Type B pancreatic cell (in vitro differentiated cells): ENCODE measurements at regions not wholly inside any gene's neighbourhood (a gene's known extent, or its start where the extent isn't known, plus 50 kb on each side); places are given as distances from the start of the nearest gene placed in this dataset.
A peak's percentile ranks its signal among the peaks of the same experiment; 100 is the strongest.
"Not testable (repeated sequence)": the region's sequence is repeated elsewhere in the genome, so short reads cannot be mapped to it uniquely, and the experiment has no call there.

Source experiments
- DNase-seq: peaks from one replicate; pipeline ENCODE4 v3.0.0; 2021; ENCODE audit warnings: mixed read lengths; ENCODE audit not compliant: unreplicated experiment; ENCODE audit errors: extremely low spot score
- H3K27ac Mint-ChIP-seq: 2 replicates; pipeline ENCODE4 v1.8.0; 2021; ENCODE audit warnings: mild to moderate bottlenecking, mixed read lengths
- H3K27me3 Mint-ChIP-seq: 2 replicates; pipeline ENCODE4 v1.8.0; 2021; ENCODE audit warnings: mixed read lengths
- H3K36me3 Mint-ChIP-seq: 2 replicates; pipeline ENCODE4 v1.8.0; 2021; ENCODE audit warnings: mixed read lengths
- H3K4me1 Mint-ChIP-seq: one replicate; pipeline ENCODE4 v1.8.0; 2021; ENCODE audit warnings: mixed read lengths; ENCODE audit not compliant: unreplicated experiment
- H3K4me3 Mint-ChIP-seq: 2 replicates; pipeline ENCODE4 v1.8.0; 2021; ENCODE audit warnings: mild to moderate bottlenecking, mixed read lengths
- H3K9me3 Mint-ChIP-seq: 2 replicates; pipeline ENCODE4 v1.8.0; 2021; ENCODE audit warnings: mixed read lengths
- TF ChIP-seq, protein P1 (sequence below): fragments of 200-600 bp; sonication (generic); conservative IDR thresholded peaks from 2 replicates; pipeline ENCODE4 v1.5.0; 2021; ENCODE audit warnings: antibody characterized with exemption, mild to moderate bottlenecking

DNA sequence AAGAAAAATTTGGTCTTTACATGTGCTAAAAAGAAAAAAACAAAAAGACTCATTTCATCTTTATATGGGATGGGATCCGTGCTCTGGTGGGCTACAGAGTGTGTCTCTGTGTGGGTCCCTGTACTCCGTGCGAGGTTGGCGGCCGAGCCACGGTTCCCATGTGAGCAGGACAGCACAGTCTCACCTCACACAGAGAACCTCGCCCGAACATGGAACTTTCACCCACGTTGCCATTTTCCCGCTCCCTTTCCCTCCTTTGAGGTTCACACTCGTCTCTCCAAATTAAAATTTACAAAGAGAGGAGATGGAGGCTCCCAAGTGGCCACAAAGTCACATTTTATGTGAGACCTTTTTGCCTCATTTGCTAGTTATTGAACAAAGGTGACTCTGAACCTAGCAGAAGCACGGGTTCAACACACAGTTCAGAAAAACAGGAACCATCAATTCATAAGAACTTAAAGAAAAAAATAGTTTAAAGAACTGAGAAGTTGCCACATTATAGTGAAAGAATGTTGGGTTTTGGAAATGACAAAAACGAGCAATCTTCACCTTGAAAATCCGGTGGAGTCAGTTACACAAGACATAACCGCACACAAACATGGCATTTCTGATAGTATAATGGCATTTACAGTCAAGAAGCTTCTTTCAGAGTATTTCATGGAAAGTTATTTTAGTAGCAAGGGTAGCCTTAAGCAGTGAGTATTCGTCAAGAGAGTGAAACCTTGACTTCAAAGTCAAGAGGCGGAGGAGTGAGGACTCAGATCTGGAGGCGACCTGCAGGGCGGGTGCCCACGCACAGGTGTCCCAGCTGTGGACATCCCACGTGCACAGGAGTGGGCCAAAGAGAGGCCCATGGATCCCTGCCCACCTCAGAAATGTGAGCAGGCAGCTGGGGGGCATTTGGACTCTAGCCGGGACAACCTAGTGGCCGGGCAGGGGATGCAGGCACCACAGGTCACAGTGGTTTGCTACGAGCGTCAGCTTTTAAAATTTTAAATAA lies 277.2 kb upstream of the PLGLB2 start:
- H3K27me3 Mint-ChIP-seq, H3K27ac Mint-ChIP-seq, H3K4me1 Mint-ChIP-seq: not testable (repeated sequence)

DNA sequence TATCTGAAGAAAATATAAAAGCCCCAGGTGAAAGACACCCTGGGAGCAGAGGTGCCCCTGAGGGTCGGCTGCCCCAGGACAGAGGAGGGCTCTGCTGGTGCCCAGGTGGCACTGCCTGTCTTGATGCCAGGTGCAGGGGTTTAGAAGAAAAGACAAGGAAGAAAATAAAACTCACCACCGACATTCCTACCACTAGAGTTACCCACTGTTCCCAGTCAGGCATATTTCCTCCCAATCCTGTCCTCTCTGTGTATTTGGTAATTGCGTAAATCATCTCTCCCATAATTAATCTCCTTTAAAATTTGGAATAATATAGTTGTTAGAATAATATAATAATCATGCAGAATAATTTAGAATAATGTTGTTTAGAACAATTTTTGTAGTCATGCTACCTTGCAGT lies 276.4 kb upstream of the PLGLB2 start:
- not testable (repeated sequence) for H3K27me3 Mint-ChIP-seq, H3K36me3 Mint-ChIP-seq, H3K9me3 Mint-ChIP-seq, H3K4me3 Mint-ChIP-seq, H3K27ac Mint-ChIP-seq, H3K4me1 Mint-ChIP-seq, DNase-seq
- TF ChIP-seq, protein P1, sequence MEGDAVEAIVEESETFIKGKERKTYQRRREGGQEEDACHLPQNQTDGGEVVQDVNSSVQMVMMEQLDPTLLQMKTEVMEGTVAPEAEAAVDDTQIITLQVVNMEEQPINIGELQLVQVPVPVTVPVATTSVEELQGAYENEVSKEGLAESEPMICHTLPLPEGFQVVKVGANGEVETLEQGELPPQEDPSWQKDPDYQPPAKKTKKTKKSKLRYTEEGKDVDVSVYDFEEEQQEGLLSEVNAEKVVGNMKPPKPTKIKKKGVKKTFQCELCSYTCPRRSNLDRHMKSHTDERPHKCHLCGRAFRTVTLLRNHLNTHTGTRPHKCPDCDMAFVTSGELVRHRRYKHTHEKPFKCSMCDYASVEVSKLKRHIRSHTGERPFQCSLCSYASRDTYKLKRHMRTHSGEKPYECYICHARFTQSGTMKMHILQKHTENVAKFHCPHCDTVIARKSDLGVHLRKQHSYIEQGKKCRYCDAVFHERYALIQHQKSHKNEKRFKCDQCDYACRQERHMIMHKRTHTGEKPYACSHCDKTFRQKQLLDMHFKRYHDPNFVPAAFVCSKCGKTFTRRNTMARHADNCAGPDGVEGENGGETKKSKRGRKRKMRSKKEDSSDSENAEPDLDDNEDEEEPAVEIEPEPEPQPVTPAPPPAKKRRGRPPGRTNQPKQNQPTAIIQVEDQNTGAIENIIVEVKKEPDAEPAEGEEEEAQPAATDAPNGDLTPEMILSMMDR = peak; percentile 35

More for the DNA sequence above, 277.2 kb upstream of the PLGLB2 start:
- not testable (repeated sequence) for H3K4me3 Mint-ChIP-seq, DNase-seq, H3K36me3 Mint-ChIP-seq, H3K9me3 Mint-ChIP-seq

DNA sequence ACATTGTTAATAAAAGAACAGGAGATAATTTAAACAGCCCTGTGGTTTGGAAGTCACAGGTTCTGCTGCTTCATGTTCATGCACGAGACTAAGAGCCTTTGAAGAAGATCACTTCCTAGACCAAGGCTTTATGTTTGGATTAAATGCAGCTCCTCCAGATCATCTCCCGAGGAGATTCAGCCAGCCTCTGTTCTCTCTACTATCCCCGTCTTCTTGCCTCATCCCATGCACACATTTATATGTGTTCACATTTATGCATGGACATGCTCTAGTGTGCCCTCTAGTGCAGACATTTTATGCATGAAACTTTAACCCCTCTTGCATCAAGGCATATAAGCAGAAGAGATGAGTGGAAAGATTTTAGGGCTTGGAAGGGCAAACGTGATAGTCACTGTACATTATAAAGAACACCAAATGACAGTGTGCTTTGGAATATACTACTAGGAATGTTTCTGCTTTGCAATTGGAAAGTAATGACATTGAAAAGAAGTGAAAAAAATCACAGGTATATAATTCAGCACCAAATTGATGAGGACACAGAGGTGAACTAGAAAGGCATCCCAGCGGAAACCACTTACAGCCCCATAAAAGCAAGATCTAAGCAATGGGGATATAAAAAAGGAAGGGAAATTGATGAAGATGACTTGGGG lies 271.5 kb upstream of the PLGLB2 start:
- not testable (repeated sequence) for H3K4me1 Mint-ChIP-seq, H3K27ac Mint-ChIP-seq

DNA sequence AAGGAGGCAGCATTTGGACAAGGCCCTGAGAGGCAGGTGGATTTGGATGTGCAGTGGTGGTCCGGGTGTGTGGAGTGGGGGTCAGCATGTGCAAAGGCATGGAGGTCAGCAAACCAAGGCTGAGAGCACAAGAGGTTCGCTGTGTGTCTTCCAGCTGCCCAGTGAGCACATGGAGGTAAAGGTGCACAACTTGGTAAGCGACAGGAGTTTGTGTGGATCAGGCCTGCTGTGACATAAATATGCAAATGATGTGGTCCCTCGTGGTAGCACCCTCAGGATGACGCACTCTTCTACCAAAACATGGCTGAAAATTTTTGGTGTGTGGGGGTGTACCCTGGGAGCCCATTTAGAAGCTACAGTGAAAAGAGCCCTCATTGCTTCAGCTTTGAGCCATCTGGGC lies 271.0 kb upstream of the PLGLB2 start:
- H3K27ac Mint-ChIP-seq, H3K27me3 Mint-ChIP-seq, H3K4me1 Mint-ChIP-seq, DNase-seq, H3K9me3 Mint-ChIP-seq, H3K36me3 Mint-ChIP-seq, H3K4me3 Mint-ChIP-seq: not testable (repeated sequence)

More for the DNA sequence above, 271.5 kb upstream of the PLGLB2 start:
- not testable (repeated sequence) for H3K27me3 Mint-ChIP-seq, DNase-seq, H3K36me3 Mint-ChIP-seq, H3K9me3 Mint-ChIP-seq, H3K4me3 Mint-ChIP-seq
- TF ChIP-seq, protein P1 = peak; percentile 48

DNA sequence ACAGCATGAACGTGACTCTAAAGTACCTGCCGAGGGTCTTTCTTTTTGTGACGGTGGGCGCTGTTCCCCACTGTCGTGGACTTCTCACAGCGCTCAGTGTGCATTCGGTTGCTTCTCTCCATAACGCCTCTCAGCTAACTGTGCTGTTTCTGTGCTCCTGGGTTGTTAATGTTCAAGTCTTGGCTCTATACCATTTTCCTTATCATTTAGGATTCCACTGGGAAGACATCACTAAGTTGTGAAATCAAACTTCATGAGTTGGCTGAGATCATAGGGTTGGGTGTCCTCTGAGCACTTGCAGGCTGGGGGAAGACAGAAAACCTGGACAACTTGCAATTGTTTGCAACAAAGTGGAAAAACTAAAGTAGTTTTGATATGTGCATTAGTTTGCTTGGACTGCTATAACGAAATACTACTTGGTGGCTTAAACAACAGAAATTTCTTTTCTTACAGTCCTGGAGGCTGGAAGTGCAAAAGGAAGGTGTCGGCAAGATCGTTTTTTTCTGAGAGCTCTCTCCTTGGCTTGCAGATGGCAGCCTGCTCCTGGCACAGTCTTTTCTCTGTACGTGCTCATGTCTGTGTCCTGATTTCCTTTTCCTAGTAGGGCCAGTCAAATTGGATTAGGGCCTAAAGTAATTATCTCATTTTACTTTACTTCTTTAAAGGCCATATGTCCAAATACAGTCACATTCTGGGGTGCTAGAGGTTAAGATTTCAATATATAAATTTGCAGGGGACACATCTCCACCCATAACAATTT lies 270.0 kb upstream of the PLGLB2 start:
- not testable (repeated sequence) for H3K4me3 Mint-ChIP-seq, H3K27ac Mint-ChIP-seq

DNA sequence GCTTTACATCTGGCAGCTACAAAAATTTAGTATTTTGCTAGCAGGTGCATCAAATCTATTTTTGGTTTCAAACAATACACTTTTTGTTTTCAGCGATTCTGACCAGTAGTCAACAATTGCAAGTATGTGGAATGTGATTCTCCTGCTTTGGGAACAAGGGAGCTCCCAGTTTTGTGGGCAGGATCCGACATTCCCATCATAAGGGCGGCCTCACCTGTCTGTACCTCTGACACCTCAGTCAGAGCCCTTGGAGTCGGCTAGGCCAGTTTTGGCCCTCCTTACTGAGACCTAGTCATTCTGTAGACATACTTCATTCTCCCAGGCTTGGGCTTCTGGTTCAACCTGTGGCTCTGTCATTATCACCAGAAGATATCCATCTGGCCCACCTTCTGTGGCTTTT lies 269.0 kb upstream of the PLGLB2 start:
- H3K27ac Mint-ChIP-seq, H3K36me3 Mint-ChIP-seq, H3K4me3 Mint-ChIP-seq, H3K9me3 Mint-ChIP-seq, DNase-seq, H3K4me1 Mint-ChIP-seq, H3K27me3 Mint-ChIP-seq: not testable (repeated sequence)

More for the DNA sequence above, 270.0 kb upstream of the PLGLB2 start:
- H3K4me1 Mint-ChIP-seq, H3K36me3 Mint-ChIP-seq, H3K27me3 Mint-ChIP-seq, DNase-seq, H3K9me3 Mint-ChIP-seq: not testable (repeated sequence)

DNA sequence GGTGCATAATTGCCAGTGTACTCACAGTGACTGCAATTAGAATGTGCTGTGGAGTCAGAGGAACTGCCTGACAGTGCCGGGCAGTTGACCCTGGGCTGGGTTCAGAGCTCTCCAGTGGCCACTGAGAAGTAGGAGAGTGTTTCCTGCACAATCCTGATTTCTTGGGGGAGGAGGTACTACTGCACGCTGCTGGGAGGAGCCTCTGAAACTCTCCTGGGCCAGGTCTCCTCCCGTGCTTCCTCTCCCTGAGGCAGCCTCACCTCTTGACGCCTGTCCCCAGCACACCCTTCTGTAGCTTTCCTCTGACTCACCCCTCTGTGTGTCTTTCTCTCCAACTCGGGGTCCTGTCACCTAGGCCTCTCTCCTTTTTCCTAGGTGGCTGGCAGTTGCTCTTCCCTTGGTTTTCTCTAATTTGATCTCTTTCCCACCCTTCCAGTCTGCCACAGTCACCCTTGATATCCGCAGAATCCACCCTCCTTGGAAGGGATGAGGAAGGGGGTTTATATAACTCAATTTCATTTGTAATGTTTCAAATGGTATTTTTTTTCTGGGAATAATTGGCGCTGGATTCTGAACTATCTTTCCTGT lies 264.7 kb upstream of the PLGLB2 start:
- H3K36me3 Mint-ChIP-seq = not testable (repeated sequence)

DNA sequence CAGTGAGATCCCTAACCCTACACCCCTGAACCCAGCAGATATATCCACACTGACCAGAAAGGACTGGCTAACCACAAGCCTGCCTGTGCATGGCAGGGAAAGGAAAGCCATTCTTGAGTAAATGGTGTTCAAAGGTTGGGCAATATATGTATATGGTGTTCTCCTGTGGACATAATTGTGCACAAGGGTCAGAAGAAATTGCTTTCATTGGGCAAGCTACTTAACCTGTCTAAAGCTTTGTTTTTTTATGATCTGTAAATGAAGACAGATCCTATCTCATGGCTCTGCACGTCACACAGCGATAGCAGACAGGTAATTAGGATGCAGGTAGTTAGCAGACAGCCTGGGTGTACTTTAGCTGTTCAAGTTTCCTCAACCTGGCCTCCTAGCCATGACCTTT lies 263.5 kb upstream of the PLGLB2 start:
- not testable (repeated sequence) for H3K9me3 Mint-ChIP-seq, H3K36me3 Mint-ChIP-seq, H3K27me3 Mint-ChIP-seq, H3K4me1 Mint-ChIP-seq, H3K27ac Mint-ChIP-seq, H3K4me3 Mint-ChIP-seq, DNase-seq

More for the DNA sequence above, 264.7 kb upstream of the PLGLB2 start:
- H3K9me3 Mint-ChIP-seq, H3K27ac Mint-ChIP-seq, H3K27me3 Mint-ChIP-seq, H3K4me3 Mint-ChIP-seq, DNase-seq, H3K4me1 Mint-ChIP-seq: not testable (repeated sequence)

DNA sequence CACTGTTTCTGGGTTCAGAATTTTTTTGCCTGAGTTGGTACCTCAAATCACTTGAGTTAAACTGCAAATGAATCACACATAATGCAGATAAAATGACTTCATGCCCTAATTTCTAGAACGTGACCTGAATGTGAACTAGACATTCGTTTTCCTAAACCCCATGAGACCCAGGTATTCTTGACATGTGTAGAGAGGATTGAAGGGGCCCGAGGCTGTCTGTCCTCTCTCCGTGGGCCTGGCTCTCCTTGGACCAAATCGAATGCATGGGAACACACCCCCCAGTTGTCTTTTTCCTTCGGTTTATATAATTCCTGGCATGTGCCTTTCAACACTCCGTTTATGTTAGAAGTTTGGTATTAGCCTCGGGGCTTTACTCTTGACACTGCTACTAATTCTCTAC lies 262.4 kb upstream of the PLGLB2 start:
- H3K27ac Mint-ChIP-seq, H3K9me3 Mint-ChIP-seq, H3K36me3 Mint-ChIP-seq, H3K4me3 Mint-ChIP-seq, H3K27me3 Mint-ChIP-seq, DNase-seq, H3K4me1 Mint-ChIP-seq: not testable (repeated sequence)

DNA sequence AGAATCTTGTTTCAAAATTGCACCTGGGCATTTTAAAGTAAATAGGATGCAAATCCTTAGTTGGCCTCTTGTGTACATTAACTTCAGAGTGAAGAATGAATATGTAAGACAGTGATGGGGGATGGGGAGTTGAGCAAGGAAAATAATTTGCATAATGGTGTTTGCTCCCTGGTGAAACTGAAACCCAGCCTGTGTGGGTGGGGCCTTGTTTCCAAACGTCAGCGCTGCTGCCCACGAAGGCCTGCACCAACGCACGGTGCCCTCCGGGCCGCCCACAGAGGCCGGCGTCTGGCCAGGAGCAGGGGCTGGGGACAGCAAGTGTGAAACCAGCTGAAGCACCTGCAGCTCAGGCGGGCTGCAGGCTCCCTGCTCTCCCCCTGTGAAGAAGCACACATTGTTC lies 262.0 kb upstream of the PLGLB2 start:
- H3K36me3 Mint-ChIP-seq, H3K4me1 Mint-ChIP-seq, H3K4me3 Mint-ChIP-seq, DNase-seq, H3K27me3 Mint-ChIP-seq, H3K27ac Mint-ChIP-seq, H3K9me3 Mint-ChIP-seq: not testable (repeated sequence)

DNA sequence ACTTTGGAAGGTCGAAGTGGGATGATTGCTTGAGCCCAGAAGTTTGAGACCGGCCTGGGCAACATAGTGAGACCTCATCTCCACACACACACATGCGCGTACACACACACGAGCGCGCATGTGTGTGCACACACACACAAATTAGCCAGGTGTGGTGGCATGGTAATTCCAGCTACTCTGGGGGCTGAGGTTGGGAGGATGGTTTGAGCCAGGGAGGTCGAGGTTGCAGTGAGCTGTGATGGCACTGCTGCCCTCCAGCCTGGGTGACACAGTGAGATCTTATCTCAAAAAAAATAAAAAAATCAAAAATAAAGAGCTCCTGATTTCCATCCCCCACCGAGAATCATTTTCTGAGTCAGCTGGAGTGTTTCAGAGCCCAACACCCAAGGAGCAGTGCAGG lies 261.5 kb upstream of the PLGLB2 start:
- not testable (repeated sequence) for H3K9me3 Mint-ChIP-seq, H3K27me3 Mint-ChIP-seq, H3K4me3 Mint-ChIP-seq, H3K27ac Mint-ChIP-seq, H3K36me3 Mint-ChIP-seq, H3K4me1 Mint-ChIP-seq, DNase-seq
